Body of pancreas (tissue), 4 donors: ENCODE measurements at regions not wholly inside any gene's neighbourhood (a gene's known extent, or its start where the extent isn't known, plus 50 kb on each side); places are given as distances from the start of the nearest gene placed in this dataset.

Source experiments
- ATAC-seq: fragments of 150-250 bp; one replicate; pipeline ENCODE4 v1.9.1; 2016
- DNase-seq, 4 donors: peaks; one replicate each; pipeline ENCODE4 v3.0.0-alpha.2; 2019
- H3K27ac ChIP-seq, 4 donors: fragments of 200-600 bp; sonication (generic); 1 replicate in 3 of 4; 2 replicates in 1 of 4; pipeline versions ENCODE4 v1.5.1 to v1.6.1; 2016 to 2019; ENCODE audit warnings: mild to moderate bottlenecking in 1 of 4, mixed read lengths in 1 of 4, moderate library complexity in 1 of 4
- H3K27me3 ChIP-seq, 2 donors: fragments of 200-600 bp; sonication (generic); one replicate each; pipeline ENCODE4 v1.6.0; 2016; ENCODE audit warnings: mild to moderate bottlenecking in 1 of 2
- H3K36me3 ChIP-seq, 2 donors: fragments of 200-600 bp; sonication (generic); replicated peaks in 1 of 2; 2 replicates each; pipeline ENCODE4 v1.5.1; 2016; ENCODE audit warnings: low read depth in 2 of 2; ENCODE audit not compliant: insufficient read depth in 1 of 2
- H3K4me1 ChIP-seq: fragments of 200-600 bp; sonication (generic); one replicate; pipeline ENCODE4 v1.6.0; 2016
- H3K4me3 ChIP-seq, 2 donors: fragments of 200-600 bp; sonication (generic); 1 replicate in 1 of 2; 2 replicates in 1 of 2; pipeline ENCODE4 v1.5.1; 2016 to 2019
- H3K9me3 ChIP-seq, 3 donors: fragments of 200-600 bp; sonication (generic); 1 replicate in 2 of 3; 2 replicates in 1 of 3; pipeline ENCODE4 v1.5.1; 2016
- POLR2A ChIP-seq, 3 donors: fragments of 450-650 bp; IDR thresholded peaks; one replicate each; pipeline ENCODE4 v1.6.1; 2016; ENCODE audit warnings: antibody characterized with exemption in 3 of 3, mild to moderate bottlenecking in 2 of 3
- WGBS, 2 donors: methylation state at CpG; one replicate each; pipeline ENCODE4 v1.1.5; 2017; 5-methylcytosine and 5-hydroxymethylcytosine counted together
- intact Hi-C: fragments of 100-400 bp; cut with DNase I; formaldehyde crosslinking; loops from one replicate; pipeline ENCODE4 v1.15.1; 2023
- TF ChIP-seq, protein P1 (sequence below), 7 experiments: fragments of 450-650 bp in 4 of 7; fragments of 200-600 bp in 3 of 7; sonication (generic) in 3 of 7; IDR thresholded peaks; one replicate each; pipeline ENCODE4 v1.5.1; 2016 to 2019; ENCODE audit warnings: antibody characterized with exemption in 7 of 7

DNA sequence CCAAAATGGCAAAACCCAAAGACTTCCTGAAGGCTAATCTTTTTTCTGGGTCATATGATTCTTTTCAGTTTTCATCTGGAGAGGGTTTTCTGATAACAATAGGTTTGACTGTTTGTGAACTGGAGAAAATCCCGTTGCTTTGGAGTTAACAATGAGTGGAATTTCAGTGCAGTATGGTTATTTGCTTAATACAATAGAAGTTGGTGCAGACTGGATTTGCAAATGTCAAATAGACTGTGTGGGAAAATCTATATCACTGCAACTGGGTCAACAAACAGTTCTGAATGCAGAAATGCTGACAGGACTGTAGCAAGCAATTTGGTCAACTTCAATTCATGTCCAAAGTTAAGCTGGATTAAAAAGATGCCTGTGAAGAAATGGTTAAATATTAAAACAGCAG, 267.5 kb upstream of the ARGLU1 start:
- H3K4me1 ChIP-seq = peaks cover 17% of the 10 kb centered on the region
- no peak overlapping the region for H3K4me3 ChIP-seq
- TF ChIP-seq POLR2A (IDR thresholded peaks at IDR 0.05) = no peak
- TF ChIP-seq, protein P1, sequence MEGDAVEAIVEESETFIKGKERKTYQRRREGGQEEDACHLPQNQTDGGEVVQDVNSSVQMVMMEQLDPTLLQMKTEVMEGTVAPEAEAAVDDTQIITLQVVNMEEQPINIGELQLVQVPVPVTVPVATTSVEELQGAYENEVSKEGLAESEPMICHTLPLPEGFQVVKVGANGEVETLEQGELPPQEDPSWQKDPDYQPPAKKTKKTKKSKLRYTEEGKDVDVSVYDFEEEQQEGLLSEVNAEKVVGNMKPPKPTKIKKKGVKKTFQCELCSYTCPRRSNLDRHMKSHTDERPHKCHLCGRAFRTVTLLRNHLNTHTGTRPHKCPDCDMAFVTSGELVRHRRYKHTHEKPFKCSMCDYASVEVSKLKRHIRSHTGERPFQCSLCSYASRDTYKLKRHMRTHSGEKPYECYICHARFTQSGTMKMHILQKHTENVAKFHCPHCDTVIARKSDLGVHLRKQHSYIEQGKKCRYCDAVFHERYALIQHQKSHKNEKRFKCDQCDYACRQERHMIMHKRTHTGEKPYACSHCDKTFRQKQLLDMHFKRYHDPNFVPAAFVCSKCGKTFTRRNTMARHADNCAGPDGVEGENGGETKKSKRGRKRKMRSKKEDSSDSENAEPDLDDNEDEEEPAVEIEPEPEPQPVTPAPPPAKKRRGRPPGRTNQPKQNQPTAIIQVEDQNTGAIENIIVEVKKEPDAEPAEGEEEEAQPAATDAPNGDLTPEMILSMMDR (IDR thresholded peaks at IDR 0.05) = no peak
- intact Hi-C loops = no loop called here
- H3K36me3 ChIP-seq = no peaks in the 10 kb centered on the region
- 0 to 10% methylated on average over 1 of the region's 1 CpG for WGBS, 2 donors
- peak overlapping the region in 1 of 4 donors; percentile 31 for H3K27ac ChIP-seq
- ATAC-seq (peak; percentile 71), DNase-seq (no peak)
- H3K9me3 ChIP-seq = no peaks in the 10 kb centered on the region
- H3K27me3 ChIP-seq = no peaks in the 10 kb centered on the region

DNA sequence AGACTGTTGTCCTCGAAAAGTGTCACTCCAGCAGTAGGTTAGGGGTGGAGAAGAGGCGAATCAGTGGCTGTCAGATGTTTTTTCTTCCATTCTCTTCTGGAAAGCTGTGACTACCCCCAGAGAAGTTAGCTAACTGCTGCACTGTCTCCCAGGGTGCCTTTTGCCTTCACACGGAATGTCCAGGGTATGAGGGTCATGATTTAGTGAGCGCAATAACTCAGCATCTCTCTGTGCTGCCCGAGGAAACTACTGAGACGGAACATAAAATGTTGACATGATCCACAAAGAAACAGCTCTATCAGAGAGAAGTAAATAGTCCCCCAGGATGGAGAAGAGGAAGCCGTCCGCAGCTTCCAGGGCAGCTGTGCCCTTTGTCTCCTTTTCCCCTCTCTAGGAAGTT, 254.0 kb upstream of the ARGLU1 start:
- Histone ChIP-seq H3K4me1 (no peaks in the 10 kb centered on the region), H3K27ac (no peak overlapping the region), H3K27me3 (no peaks in the 10 kb centered on the region), H3K36me3 (no peaks in the 10 kb centered on the region), H3K4me3 (no peak overlapping the region), H3K9me3 (no peaks in the 10 kb centered on the region)
- DNase-seq (no peak), ATAC-seq (no peak)
- WGBS, 2 donors = 42 to 57% methylated on average over 7 to 8 of the region's 8 CpGs
- intact Hi-C loops = no loop called here
- TF ChIP-seq, protein P1 (IDR thresholded peaks at IDR 0.05) = no peak
- TF ChIP-seq POLR2A (IDR thresholded peaks at IDR 0.05) = no peak

DNA sequence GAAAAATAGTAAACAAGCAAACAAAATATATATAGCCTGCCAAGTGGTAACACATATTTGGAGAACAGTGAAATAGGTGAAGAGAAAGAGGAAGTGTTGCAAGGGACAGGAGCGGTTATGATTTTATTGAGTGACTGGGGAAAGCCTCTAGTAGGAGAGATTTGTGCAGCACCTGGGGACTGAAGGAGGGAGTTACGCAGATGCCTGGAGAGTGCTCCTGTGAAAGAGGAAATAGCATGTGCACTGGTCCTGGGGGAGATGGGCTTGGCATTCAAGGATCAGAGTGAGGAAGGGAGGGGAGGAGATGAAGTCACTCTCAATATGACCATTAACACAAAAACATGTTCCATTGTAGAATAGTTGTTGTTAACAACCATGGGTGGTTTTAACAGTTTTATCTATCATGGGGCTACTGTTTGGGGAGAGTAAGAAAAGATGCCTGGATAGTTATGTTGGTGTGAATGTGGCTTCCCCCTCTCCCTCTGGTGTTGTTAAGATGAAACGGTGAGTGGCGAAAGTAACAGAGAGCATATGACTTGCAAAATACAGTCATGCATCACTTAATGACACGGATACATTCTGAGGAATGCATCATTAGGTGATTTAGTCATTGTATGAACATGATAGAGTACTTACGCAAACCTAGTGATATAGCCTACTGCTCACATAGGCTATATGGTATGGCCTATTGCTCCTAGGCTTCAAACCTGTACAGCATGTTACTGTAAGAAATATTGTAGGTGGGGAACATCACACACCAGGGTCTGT, 251.7 kb upstream of the ARGLU1 start:
- Histone ChIP-seq H3K36me3 (no peaks in the 10 kb centered on the region), H3K27me3 (no peaks in the 10 kb centered on the region), H3K4me1 (no peaks in the 10 kb centered on the region), H3K4me3 (no peak overlapping the region), H3K9me3 (no peaks in the 10 kb centered on the region), H3K27ac (no peak overlapping the region)
- intact Hi-C loops = no loop called here
- DNase-seq = no peak
- WGBS, 2 donors = 80 to 87% methylated on average over 6 of the region's 6 CpGs
- no peak for TF ChIP-seq POLR2A (IDR thresholded peaks at IDR 0.05)
- TF ChIP-seq, protein P1 (IDR thresholded peaks at IDR 0.05) = no peak
- ATAC-seq = no peak

DNA sequence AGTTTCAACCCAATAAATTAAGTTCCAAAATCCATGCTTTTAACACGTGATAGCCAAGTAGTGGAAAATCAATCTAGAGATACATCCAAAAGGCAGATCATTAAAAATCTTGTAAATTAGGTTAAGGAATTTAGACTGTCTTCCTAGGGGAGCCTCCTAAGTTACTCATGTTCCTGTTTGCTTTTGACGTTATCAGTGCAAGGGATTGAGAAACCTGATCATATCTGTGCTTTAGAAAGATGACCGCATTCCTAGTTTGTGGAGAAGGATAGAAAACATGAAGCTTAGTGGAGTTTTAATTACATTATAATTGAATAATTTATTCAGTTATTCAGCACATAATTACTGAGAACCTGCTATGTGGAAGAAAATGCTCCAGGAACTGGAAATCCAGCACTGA, 251.0 kb upstream of the ARGLU1 start:
- no peaks in the 10 kb centered on the region for H3K9me3 ChIP-seq
- H3K27me3 ChIP-seq = no peaks in the 10 kb centered on the region
- ATAC-seq (no peak), DNase-seq (no peak)
- no peak overlapping the region for H3K4me3 ChIP-seq
- TF ChIP-seq, protein P1 (IDR thresholded peaks at IDR 0.05) = no peak
- no peak for TF ChIP-seq POLR2A (IDR thresholded peaks at IDR 0.05)
- intact Hi-C loops = no loop called here
- WGBS, 2 donors = 80 to 84% methylated on average over 3 of the region's 3 CpGs
- no peak overlapping the region for H3K27ac ChIP-seq
- H3K36me3 ChIP-seq = no peaks in the 10 kb centered on the region
- H3K4me1 ChIP-seq = no peaks in the 10 kb centered on the region

DNA sequence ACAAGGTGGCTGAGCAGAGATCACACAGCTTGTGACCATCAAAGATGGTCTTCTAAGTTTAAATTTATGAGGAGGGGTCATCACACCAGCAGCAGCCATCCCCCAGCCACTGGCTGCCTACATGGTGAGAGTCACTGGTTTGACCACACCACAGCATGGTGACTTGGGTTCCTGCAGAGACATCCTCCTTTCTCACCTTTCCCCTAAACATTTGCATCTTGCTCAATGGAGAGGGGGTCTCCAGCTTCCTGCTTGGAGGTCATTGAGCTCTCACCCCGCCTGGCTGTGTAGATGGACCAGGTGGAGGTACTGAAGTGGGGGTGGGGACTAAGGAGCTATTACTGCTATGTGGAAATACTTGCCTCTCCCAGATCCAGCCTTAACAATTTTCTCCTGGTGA, 247.6 kb upstream of the ARGLU1 start:
- DNase-seq (no peak), ATAC-seq (no peak)
- Histone ChIP-seq H3K4me3 (no peak overlapping the region), H3K27ac (no peak overlapping the region), H3K9me3 (no peaks in the 10 kb centered on the region), H3K36me3 (no peaks in the 10 kb centered on the region), H3K4me1 (no peaks in the 10 kb centered on the region), H3K27me3 (no peaks in the 10 kb centered on the region)
- TF ChIP-seq, protein P1 (IDR thresholded peaks at IDR 0.05) = no peak
- no peak for TF ChIP-seq POLR2A (IDR thresholded peaks at IDR 0.05)
- 18 to 29% methylated on average over 1 of the region's 1 CpG for WGBS, 2 donors
- intact Hi-C loops = no loop called here
